AG10803 (cell line): ENCODE measurements at regions not wholly inside any gene's neighbourhood (a gene's known extent, or its start where the extent isn't known, plus 50 kb on each side); places are given as distances from the start of the nearest gene placed in this dataset.

Experiments
- DNase-seq: peaks from one replicate; pipeline ENCODE4 v3.0.0; 2010; ENCODE audit warnings: low read depth
- H3K4me3 ChIP-seq: 2 replicates; pipeline ENCODE4 v1.5.1; 2011; ENCODE audit warnings: mild to moderate bottlenecking, low read length, control low read depth
- CTCF ChIP-seq: conservative IDR thresholded peaks from 2 replicates; pipeline ENCODE4 v1.5.1; 2011; ENCODE audit warnings: mild to moderate bottlenecking, low read length, control low read depth, inconsistent platforms

GRCh38 chr9:4413856-4414255, 76.4 kb upstream of the SLC1A1 start:
- TF ChIP-seq CTCF: no peak
- peak; percentile 43 for DNase-seq
- H3K4me3 ChIP-seq: no peak overlapping the region

GRCh38 chr9:4404156-4404555, 86.1 kb upstream of the SLC1A1 start:
- DNase-seq: no peak
- H3K4me3 ChIP-seq: no peak overlapping the region
- TF ChIP-seq CTCF: no peak

- no peak for DNase-seq
- no peak overlapping the region for H3K4me3 ChIP-seq
- TF ChIP-seq CTCF: no peak
These were observed 87.8 kb upstream of the SLC1A1 start for GRCh38 chr9:4402501-4402900.

- no peak overlapping the region for H3K4me3 ChIP-seq
- no peak for TF ChIP-seq CTCF
- no peak for DNase-seq
These were observed 89.5 kb upstream of the SLC1A1 start for GRCh38 chr9:4400731-4401130.

- TF ChIP-seq CTCF: no peak
- no peak overlapping the region for H3K4me3 ChIP-seq
- peak; percentile 54 for DNase-seq
These were observed 92.4 kb upstream of the SLC1A1 start for GRCh38 chr9:4397917-4398316.

GRCh38 chr9:4393806-4394523, 94.1 kb upstream of the GLIS3 start:
- no peak overlapping the region for H3K4me3 ChIP-seq
- peak; percentile 21; the same call in 1 of the 2 replicates for TF ChIP-seq CTCF
- DNase-seq: no peak

GRCh38 chr9:4389755-4390154, 89.9 kb upstream of the GLIS3 start:
- TF ChIP-seq CTCF: no peak
- DNase-seq: no peak
- H3K4me3 ChIP-seq: no peak overlapping the region
